Activated T-helper 1 cell treated with anti-CD3 and anti-CD28 coated beads, Interleukin-12 subunit alpha, Interleukin-12 subunit beta, Interleukin-2, Interleukin-4 antibody, amounts not matched to agents 30 ng/mL and 10 ng/mL and 1 ng/mL, durations not matched to agents 14 hours and 24 hours and 36 hours (primary cell): ENCODE measurements at regions not wholly inside any gene's neighbourhood (a gene's known extent, or its start where the extent isn't known, plus 50 kb on each side); places are given as distances from the start of the nearest gene placed in this dataset.

Source experiments
- DNase-seq: peaks from one replicate; pipeline ENCODE4 v3.0.0; 2021; ENCODE audit warnings: low spot score
- H3K27ac Mint-ChIP-seq: one replicate; pipeline ENCODE4 v1.8.0; 2021; ENCODE audit warnings: mild to moderate bottlenecking, mixed read lengths
- H3K27me3 Mint-ChIP-seq: one replicate; pipeline ENCODE4 v1.8.0; 2022; ENCODE audit warnings: mild to moderate bottlenecking, moderate library complexity, mixed read lengths; ENCODE audit not compliant: insufficient read depth
- H3K36me3 Mint-ChIP-seq: one replicate; pipeline ENCODE4 v1.8.0; 2021; ENCODE audit warnings: low read depth, mixed read lengths
- H3K4me1 Mint-ChIP-seq: one replicate; pipeline ENCODE4 v1.8.0; 2021; ENCODE audit warnings: low read depth, mixed read lengths
- H3K4me3 Mint-ChIP-seq: one replicate; pipeline ENCODE4 v1.8.0; 2021; ENCODE audit warnings: mild to moderate bottlenecking, moderate library complexity, mixed read lengths
- H3K9me3 Mint-ChIP-seq: one replicate; pipeline ENCODE4 v1.8.0; 2021; ENCODE audit warnings: mixed read lengths
- intact Hi-C: fragments of 100-400 bp; cut with micrococcal nuclease; formaldehyde crosslinking; loops from one replicate; pipeline ENCODE4 v1.15.1; 2024

DNA sequence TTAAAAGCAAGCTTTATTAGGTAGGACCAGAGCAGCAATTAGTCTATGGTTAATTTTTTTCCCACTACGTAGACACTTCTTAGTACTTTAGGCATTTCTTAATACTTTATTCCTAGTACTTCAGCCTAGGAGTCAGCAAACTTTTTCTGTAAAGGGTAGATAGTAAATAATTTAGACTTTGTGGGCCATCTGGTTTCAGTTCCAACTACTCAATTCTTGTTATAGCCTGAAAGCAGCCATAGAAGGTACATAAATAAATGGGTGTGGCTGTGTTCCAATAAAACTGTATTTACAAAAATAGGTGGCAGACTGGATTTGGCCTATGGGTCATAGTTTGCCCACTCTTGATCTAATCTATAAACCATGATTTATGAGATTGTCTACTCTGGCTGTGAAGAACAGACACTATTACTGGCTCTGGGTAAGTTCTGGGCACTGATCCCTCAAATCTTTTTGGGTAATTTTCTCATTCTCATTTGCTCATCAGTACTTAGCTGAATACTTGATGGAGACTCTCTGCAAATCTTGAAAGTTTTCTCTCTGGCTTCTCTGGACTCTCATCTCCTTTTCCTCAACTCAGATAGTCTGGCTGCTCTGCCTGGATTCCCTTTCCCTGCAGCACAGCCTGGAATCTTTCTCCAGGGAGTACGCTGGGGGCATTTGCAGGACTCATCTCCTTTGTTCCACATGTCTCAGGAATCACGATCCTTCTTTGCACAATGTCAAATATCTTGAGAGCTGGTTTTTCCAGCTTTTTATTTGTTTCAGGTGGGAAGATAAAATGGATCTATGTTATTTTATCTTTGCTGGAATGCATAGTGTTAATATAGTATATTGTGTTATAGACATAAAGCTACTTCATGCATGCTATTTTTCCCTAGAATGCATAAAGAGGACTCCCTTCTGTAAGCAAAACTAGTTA is 524.8 kb upstream of the TBL1XR1 start:
- intact Hi-C loops, result no loop called here
- DNase-seq, result no peak
- H3K27me3 Mint-ChIP-seq, result no peaks in the 10 kb centered on the region

DNA sequence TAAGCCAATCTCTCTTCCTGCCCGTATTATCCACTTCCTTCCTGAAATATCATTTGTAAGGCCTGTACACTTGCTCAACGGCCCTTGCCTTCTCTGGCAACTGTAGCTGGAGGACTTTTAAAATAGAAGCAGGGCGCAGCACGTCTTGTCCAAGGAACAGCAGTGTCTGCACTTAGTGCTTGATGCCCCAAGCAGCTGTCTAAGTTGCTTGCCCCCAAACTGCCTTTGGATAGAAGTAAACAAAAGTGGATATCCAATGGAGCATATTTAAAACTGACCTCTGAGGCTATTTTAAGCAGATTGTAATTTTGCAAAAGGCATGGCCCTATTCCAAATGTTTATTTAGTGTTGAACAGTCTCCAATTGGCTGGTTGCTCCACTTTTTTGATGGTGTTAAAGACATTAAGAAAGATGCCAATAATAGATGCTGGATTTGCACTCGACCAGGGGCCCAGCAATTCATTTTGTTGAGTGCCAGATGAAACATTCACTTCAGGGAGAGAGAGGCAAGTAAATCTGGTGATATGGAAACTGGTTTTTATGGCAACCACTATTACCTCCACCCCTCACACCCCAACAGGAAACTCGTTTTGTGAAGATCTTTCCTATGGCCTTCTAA is 526.8 kb upstream of the TBL1XR1 start:
- DNase-seq, result no peak
- no peak overlapping the region for H3K27ac Mint-ChIP-seq
- H3K4me1 Mint-ChIP-seq, result peaks cover 12% of the 10 kb centered on the region
- peaks cover 18% of the 10 kb centered on the region for H3K9me3 Mint-ChIP-seq
- H3K27me3 Mint-ChIP-seq, result no peaks in the 10 kb centered on the region
- peaks cover 1% of the 10 kb centered on the region for H3K36me3 Mint-ChIP-seq
- no peak overlapping the region for H3K4me3 Mint-ChIP-seq
- intact Hi-C loops, result no loop called here

More for the DNA sequence above, 524.8 kb upstream of the TBL1XR1 start:
- Mint-ChIP-seq H3K9me3 (peaks cover 12% of the 10 kb centered on the region), H3K27ac (no peak overlapping the region), H3K36me3 (peaks cover 1% of the 10 kb centered on the region), H3K4me1 (peaks cover 12% of the 10 kb centered on the region), H3K4me3 (no peak overlapping the region)

DNA sequence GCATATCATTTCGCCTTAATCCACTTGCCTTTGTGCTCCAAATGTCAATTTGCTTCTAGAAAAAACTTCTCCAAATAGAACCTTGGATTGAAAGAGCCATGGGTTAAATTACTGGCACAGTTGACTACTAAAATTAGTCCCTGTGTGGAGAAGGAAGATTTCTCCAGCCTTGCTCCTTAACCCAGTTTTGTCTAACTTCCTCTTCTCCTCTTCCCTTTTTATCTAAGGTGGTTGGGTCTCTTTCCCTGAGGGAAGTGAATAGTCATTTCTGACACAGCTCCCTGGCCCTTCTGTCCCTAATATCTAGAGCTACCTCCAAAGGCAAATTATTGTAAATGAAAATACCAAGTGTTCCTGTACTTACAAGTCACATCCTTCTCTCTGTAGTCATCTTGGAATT is 527.9 kb upstream of the TBL1XR1 start:
- Mint-ChIP-seq H3K36me3 (peaks cover 1% of the 10 kb centered on the region), H3K4me1 (peaks cover 12% of the 10 kb centered on the region), H3K27me3 (no peaks in the 10 kb centered on the region), H3K9me3 (peaks cover 18% of the 10 kb centered on the region), H3K27ac (no peak overlapping the region), H3K4me3 (no peak overlapping the region)
- intact Hi-C loops, result no loop called here
- DNase-seq, result no peak

DNA sequence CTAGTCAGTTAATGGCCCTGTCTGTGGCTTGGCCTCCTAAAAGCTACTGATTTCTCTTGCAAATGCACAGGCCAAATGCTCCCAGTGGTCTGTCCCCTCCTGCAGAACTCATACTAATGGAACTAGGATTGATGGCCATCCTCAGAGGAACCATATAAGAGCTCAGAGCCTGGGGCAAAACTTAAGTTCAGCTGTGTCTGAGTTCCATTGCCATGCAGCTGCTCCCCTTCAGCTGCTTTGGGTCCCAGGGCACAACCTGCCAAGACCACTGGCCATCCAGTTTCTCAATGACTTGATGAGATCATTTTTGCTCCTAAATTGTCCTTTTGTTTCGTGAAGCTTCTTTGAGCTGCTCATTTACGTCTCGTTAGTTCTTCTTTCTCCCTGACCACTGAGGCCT is 529.5 kb upstream of the TBL1XR1 start:
- Mint-ChIP-seq H3K9me3 (peaks cover 13% of the 10 kb centered on the region), H3K27me3 (no peaks in the 10 kb centered on the region), H3K4me3 (no peak overlapping the region), H3K27ac (no peak overlapping the region), H3K4me1 (peaks cover 12% of the 10 kb centered on the region), H3K36me3 (peaks cover 1% of the 10 kb centered on the region)
- intact Hi-C loops, result no loop called here
- DNase-seq, result no peak

DNA sequence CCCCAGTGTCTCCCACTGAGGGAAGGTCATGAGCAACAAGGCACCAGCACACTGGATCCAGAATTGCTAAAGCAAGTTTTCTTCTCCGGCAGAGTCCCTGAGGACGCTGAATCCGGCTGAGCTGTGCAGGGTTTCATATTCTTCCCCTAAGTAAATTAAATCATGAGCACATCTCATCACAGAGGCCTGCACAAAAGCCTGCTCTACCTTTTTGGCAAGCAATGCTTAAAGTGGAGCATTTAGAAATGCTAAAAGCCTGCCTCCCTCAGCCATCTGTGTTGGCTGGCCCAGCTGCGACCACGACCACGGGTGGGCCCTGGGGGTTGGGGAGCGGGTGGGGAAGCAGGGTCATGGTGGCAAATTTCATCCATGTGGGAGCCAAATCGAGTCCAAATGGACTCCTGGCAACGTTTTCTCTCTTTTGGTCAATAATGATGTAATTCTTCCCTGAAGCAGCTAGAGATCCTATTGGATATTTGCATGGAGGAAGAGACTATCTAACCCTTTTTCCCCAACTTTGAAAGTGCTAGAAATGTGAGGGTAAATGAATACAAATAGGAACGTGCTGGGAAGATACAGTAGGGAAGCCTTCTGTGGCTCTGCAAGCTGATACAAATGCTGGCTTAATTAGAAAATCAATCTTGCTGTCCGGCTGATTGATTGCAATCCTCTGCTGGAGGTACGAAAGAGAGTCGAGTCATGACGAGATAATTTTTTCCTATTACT is 532.8 kb upstream of the TBL1XR1 start:
- intact Hi-C loops, result no loop called here
- Mint-ChIP-seq H3K4me1 (no peaks in the 10 kb centered on the region), H3K27ac (no peak overlapping the region), H3K4me3 (no peak overlapping the region), H3K9me3 (peaks cover 13% of the 10 kb centered on the region), H3K36me3 (peaks cover 1% of the 10 kb centered on the region), H3K27me3 (no peaks in the 10 kb centered on the region)
- DNase-seq, result no peak

DNA sequence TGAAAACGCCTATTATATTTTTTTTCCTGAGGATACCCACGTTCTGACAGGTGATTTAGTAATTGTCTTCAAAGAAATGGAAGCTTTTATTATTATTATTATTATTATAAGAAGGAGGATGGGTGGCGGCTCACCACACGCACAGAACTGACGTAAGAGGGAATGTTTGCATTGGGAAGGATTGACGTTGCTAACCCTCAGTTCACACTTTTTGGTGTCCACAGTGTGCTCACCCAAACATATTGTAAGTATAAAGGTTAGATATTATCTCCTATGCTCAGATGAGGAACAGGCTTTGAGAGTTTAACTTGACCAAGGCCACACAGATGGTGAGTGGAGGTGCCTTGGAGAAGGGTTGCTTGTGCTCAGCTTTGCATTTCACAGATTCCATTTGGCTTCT is 533.5 kb upstream of the TBL1XR1 start:
- H3K27me3 Mint-ChIP-seq, result no peaks in the 10 kb centered on the region
- H3K4me3 Mint-ChIP-seq, result no peak overlapping the region
- H3K9me3 Mint-ChIP-seq, result peaks cover 13% of the 10 kb centered on the region
- no peak overlapping the region for H3K27ac Mint-ChIP-seq
- H3K4me1 Mint-ChIP-seq, result no peaks in the 10 kb centered on the region
- DNase-seq, result no peak
- intact Hi-C loops, result no loop called here
- peaks cover 1% of the 10 kb centered on the region for H3K36me3 Mint-ChIP-seq

DNA sequence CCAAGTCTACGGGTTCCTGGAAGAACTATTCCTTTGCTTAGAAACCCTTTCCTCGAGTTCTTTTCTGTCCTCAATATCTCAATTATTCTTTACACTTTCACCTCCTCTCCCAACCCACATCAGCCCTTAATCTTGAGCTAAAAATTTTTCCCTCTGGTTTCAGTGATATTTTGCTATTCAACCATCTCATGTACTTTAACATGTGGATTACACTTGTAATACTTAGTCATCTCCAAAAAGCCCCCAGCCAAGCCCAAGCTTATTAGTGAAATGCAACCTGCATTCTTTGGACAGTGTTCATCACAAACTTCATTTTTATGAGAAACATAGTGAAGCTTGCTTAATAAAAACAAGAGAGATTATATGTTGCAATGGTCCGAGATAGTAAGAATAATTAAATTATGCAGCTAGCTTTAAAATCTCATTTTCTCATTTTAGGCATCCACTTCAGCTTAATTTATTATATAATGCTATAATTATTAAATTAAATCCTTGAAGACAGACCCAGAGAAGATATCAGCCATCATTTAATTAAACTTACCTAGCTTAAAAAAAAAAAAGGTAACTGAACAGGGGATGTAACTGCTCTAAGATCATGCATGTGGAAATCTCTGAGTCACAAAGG is 534.5 kb upstream of the TBL1XR1 start:
- no peak overlapping the region for H3K4me3 Mint-ChIP-seq
- H3K27ac Mint-ChIP-seq, result no peak overlapping the region
- H3K9me3 Mint-ChIP-seq, result peaks cover 8% of the 10 kb centered on the region
- intact Hi-C loops, result no loop called here
- DNase-seq, result no peak
- no peaks in the 10 kb centered on the region for H3K4me1 Mint-ChIP-seq
- H3K27me3 Mint-ChIP-seq, result no peaks in the 10 kb centered on the region
- no peaks in the 10 kb centered on the region for H3K36me3 Mint-ChIP-seq

DNA sequence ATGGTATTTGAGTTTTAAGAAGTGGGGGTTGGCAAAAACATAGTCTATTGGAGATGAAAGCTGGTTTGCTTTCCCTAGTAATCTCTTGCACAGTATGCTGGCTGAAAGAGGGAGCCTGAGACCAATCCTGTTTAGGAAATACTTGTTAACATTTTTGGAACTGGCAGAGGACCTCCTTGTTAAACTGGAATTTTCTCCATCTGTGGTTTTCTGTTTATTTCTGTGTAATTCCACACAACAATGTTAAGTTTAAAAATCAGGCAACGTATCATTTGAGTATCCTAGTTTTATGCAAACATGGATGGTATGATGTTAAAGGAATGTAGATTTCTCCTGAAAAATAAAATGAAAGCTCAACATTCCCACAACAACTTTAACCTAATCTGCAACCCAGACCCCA is 536.0 kb upstream of the TBL1XR1 start:
- no peak overlapping the region for H3K4me3 Mint-ChIP-seq
- intact Hi-C loops, result no loop called here
- H3K9me3 Mint-ChIP-seq, result no peaks in the 10 kb centered on the region
- DNase-seq, result no peak
- H3K36me3 Mint-ChIP-seq, result no peaks in the 10 kb centered on the region
- no peaks in the 10 kb centered on the region for H3K27me3 Mint-ChIP-seq
- no peak overlapping the region for H3K27ac Mint-ChIP-seq
- H3K4me1 Mint-ChIP-seq, result no peaks in the 10 kb centered on the region

DNA sequence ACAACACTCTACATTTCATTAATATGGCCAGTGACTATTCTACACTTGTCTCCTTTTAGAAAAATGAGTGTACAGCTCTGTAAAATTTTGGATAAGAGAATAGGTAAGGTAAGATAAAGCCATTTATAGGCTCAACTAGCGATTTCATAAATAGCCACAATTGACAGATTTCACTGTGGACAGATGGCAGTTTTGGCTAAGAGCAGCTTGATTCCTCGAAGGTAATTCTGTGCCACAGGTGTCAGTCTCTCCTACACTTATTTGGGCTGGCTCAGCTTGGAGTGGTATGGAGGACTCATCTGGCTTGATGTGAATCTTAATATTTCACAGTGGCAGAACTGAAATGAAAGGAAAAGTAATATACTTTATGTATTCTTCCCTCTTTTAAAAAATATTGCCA is 536.7 kb upstream of the TBL1XR1 start:
- Mint-ChIP-seq H3K36me3 (no peaks in the 10 kb centered on the region), H3K4me1 (no peaks in the 10 kb centered on the region), H3K27ac (no peak overlapping the region), H3K9me3 (no peaks in the 10 kb centered on the region), H3K4me3 (no peak overlapping the region), H3K27me3 (no peaks in the 10 kb centered on the region)
- DNase-seq, result no peak
- intact Hi-C loops, result no loop called here

DNA sequence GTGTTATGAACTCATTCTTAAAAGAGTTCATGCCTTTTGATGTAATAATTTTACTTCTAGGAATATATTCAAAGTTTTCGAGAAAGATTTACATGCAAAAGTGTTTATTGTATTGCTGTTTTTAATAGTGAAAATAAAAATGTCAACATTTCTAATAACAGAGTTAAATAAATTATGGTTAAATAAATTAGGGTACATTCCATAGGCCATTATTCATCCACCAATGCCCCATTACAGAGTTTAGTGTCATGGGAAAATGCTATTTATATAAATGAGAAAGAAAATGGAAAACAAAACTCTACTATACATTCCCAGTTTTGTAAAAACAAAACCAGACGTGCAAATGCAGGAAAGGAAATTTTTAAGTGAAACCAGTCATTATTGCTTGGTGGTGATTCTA is 538.1 kb upstream of the TBL1XR1 start:
- H3K27me3 Mint-ChIP-seq, result no peaks in the 10 kb centered on the region
- no peaks in the 10 kb centered on the region for H3K4me1 Mint-ChIP-seq
- no peak overlapping the region for H3K4me3 Mint-ChIP-seq
- intact Hi-C loops, result no loop called here
- H3K27ac Mint-ChIP-seq, result no peak overlapping the region
- no peaks in the 10 kb centered on the region for H3K9me3 Mint-ChIP-seq
- no peaks in the 10 kb centered on the region for H3K36me3 Mint-ChIP-seq
- DNase-seq, result no peak

DNA sequence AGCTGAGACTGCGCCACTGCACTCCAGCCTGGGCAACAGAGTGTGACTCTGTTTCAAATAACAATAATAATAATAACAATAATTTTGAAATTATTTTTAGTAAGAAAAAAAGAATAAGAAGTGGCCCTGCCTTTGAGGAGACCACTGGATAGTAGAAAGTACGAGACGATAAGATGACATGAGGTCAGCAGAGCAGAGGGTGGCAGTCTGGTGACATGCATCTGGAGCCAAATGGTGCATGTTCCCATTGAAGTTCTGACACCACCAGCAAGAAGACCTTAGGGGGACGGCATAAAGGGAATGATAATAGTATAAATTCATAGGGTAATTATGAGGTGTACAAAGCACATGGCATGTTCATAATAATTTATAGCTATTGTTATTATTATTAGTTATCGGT is 542.2 kb upstream of the TBL1XR1 start:
- H3K27ac Mint-ChIP-seq, result no peak overlapping the region
- intact Hi-C loops, result no loop called here
- no peaks in the 10 kb centered on the region for H3K4me1 Mint-ChIP-seq
- no peak overlapping the region for H3K4me3 Mint-ChIP-seq
- no peaks in the 10 kb centered on the region for H3K9me3 Mint-ChIP-seq
- no peaks in the 10 kb centered on the region for H3K27me3 Mint-ChIP-seq
- DNase-seq, result no peak
- no peaks in the 10 kb centered on the region for H3K36me3 Mint-ChIP-seq

DNA sequence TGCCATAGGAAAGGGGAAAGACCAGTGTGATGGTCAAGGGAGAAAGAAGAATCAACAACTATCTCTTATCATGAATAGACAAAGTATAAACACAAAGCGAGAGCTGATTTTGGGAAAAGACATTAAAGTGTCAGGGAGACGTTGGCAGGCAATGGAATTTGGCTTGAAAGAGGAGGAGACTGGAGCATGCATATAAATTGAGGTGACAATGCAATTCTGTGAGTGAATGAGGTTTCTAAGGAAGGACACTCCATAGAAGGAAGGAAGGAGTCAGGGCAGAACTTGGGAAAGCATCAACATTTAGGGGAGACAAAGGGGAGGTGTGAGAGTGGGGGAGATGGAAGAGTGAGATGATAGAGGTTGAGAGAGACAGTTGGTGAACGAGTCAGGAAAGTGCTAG is 543.0 kb upstream of the TBL1XR1 start:
- intact Hi-C loops, result no loop called here
- H3K27me3 Mint-ChIP-seq, result no peaks in the 10 kb centered on the region
- H3K4me3 Mint-ChIP-seq, result no peak overlapping the region
- no peak overlapping the region for H3K27ac Mint-ChIP-seq
- no peaks in the 10 kb centered on the region for H3K9me3 Mint-ChIP-seq
- no peak for DNase-seq
- H3K36me3 Mint-ChIP-seq, result no peaks in the 10 kb centered on the region
- no peaks in the 10 kb centered on the region for H3K4me1 Mint-ChIP-seq

DNA sequence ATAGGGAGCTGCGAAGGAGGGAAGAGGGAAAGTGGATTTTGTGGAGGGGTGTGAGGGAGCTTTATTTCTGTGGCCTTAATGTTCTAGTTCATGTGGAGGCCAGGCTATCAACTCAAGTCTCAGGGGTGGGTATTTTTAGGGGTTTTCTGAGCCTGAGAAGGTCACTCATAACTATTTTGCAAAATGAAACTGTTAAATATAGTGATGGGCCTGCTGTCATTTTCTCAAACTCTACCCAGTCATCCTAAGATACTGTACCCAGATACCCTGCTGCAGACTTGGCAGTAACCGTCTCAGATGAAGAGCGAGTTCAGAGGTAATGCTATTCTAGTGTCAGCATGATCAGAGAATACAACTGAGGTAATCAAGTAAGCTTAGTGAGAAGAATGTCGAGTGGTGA is 545.0 kb upstream of the TBL1XR1 start:
- H3K27ac Mint-ChIP-seq, result no peak overlapping the region
- no peak for DNase-seq
- H3K4me3 Mint-ChIP-seq, result no peak overlapping the region
- H3K27me3 Mint-ChIP-seq, result no peaks in the 10 kb centered on the region
- no peaks in the 10 kb centered on the region for H3K4me1 Mint-ChIP-seq
- no peaks in the 10 kb centered on the region for H3K36me3 Mint-ChIP-seq
- no peaks in the 10 kb centered on the region for H3K9me3 Mint-ChIP-seq
- intact Hi-C loops, result no loop called here
